Stimulated activated naive CD4-positive, alpha-beta T cell treated with Interleukin-2 at 50 U/mL for 16 hours (primary cell): ENCODE measurements at regions not wholly inside any gene's neighbourhood (a gene's known extent, or its start where the extent isn't known, plus 50 kb on each side); places are given as distances from the start of the nearest gene placed in this dataset.
"Not testable (repeated sequence)": the region's sequence is repeated elsewhere in the genome, so short reads cannot be mapped to it uniquely, and the experiment has no call there.

Experiments used
- DNase-seq: peaks from one replicate; lab custom pipeline; 2025; lab: John Stamatoyannopoulos, UW

DNA sequence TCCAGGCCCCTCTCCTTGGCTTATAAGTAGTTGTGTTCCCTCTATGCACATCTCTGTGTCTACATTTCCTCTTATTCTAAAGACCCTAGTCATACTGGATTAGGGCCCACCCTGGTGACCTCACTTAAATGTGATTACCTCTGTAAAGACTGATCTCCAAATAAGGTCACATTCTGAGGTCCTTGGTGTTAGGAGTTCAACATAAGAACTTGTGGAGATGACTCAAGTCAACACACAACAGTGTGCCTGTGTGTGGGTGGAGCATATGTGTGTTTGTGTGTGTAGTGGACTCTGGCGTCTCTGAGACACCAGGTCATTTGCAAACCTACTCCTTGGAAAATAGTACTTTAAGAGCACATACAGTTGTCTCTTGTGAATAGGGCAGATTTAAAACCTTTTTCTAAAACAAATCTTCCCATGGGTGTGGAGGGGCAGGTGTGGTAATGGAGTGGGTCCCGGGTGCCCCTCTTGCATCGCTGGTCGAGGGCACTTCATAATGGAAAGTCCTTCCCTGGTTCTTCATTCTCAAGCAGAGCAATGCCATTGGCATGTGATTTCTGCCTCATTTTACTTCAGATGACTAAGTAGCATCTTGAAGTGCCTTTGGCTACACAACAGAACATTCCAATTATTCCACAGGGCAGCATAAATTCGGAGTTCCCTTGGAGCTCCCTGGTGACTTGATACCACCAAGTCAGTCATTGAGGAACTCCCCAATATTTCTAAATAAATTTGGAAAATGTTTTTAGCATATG is 84.4 kb downstream of the C9orf152 start:
- no peak for DNase-seq

GRCh38 chr9:110124439-110124838 is 83.5 kb downstream of the C9orf152 start:
- DNase-seq, result no peak

DNA sequence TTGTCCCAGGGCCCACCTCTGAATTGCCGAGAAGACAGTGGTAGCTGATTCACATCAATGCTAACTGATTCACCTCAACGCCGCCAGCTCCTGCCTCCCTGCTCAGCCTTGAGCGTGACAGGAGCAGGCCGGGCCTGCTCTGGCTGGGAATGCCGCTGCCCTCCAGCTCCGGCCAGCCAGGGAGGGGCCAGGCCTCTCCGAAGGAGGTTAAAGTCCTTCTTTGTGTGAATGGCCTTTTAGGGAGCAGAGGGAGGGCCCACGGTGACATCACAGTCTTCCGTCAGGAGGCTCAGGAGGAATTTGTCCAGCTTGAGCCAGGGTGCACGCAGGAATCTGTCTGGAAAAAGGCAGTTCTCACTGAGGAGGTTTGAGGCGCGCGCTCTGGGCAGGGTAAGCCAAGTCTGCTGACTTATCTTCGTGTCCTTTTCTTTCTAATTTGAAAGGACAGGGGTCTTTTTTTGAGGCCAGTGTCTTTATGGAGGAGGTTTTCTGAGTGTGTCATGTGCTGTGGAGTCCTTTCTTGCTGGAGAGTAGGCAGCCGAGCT is 82.7 kb downstream of the C9orf152 start:
- DNase-seq, result no peak

DNA sequence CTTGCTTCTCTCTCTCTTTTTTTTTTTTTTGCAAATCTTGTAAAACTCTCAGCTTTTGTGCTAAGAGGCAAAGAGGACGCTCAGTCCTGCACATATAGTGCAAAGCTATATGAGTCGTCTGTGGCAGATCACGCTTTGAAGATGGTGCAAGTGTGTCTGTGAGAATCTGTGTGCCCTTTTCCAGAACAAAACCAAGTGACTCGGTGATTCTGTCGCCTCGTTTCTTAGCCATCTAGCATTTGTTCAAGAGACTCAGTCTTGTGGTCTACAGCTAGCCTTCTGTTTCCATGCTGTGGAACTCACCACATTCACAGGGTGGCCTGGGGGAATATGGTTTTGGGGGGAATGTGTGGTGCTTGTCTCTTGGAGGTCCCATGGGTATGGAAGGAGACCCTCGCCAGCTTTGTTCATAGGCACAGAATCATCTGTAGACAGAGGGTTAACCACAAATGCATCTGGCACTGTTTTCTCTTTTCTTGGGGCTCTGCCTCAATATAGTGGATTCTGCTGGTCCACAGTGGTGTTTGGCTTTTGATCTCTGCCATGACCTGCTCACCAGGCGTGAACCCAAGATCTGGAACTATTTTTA is 82.1 kb downstream of the C9orf152 start:
- no peak for DNase-seq

GRCh38 chr9:110126499-110126941 is 81.4 kb downstream of the C9orf152 start:
- no peak for DNase-seq

DNA sequence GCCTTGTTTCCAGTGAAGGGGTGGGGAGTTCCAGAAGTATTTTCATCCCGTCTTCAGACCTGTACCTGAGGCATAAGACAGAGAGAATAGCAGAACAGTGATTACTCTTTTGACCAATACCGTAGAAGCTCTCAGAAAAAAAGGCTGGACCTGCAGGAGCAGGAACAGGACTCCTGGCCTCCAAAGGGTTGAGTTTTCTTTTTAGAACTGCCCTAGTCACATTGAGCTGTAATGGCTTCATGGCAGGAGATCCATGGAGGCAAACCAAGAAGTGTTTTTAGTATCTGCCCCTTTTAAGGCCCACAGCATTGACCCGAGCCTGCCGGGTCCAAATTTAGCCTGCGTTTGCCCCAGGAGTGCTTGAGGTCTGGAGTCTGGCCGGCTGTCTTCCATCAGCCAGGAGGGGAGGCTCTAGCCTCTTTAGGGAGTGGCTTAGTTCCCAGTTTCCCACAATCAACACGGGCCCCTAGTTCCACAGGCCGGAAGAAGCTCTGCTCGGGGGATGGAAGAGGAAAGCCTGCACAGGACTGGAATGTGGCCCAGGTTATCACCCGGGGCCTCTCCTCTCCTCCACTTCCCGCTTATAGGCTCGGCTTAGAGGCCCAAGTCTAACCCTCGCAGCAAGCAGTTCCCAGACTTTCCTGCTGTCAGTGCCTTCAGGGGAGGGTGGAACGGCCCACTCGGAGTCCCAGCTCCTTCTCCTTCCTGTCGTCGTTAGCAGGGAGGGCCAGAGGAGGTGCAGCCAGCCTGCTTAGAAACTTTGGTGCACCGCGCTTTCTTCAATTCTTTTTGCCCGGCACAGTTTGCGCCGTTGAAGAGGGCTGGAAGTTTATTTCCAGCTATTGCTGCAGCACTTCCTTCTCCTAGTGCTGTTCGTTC is 80.7 kb downstream of the C9orf152 start:
- no peak for DNase-seq

DNA sequence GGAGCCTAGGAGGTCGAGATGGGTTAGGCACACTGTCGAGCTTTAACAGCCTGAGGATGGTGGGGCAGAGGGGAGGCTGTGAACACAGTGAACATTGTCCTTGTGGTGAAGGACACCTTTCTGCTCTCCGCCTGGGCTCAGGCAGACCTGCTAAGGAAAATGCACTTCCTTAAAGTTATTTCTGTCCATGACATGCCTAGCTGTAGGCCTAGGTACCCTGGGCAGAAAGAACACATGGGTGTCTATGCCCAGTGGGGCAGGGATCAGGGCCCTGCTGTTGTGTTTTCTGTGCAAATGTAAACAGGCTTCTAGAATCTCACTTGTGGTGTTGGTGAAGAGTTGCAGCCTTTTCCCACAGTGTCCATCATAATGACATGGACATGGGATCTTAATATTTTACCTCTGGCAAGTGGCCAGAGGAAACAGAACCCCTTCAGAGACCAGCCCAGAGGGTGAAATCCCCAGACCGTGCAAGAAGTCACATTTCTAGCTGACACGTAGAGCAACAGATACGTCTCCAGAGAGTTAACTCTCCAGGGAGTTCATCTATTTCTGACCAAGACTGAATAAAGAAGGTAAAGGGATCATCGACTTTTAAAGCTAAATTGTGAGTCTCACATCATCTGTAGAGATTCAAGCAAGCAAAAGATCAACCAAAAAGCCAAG is 79.2 kb downstream of the C9orf152 start:
- no peak for DNase-seq

DNA sequence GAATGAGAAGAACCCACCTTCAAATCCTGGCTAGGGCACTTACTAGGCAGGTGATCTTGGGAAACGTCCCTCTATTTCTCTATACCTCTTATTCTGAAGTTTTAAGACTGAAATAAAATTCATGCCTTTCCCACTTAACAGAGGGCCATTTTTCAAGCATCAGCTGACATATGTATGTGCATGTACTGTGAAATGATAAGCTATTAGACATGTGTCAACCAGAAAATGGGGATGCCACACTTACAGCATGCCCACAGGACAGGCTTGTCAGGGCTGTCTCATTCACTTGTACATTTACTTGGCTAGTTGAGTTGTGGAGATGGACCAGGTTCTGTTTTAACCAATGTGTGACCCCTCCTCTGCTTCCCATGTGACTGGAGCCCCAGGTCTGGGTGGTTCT is 78.5 kb downstream of the C9orf152 start:
- no peak for DNase-seq

- DNase-seq, result no peak
Measured at GRCh38 chr9:110130211-110130610, 77.7 kb downstream of the C9orf152 start.

GRCh38 chr9:110130791-110131416 is 77.1 kb downstream of the C9orf152 start:
- no peak for DNase-seq

GRCh38 chr9:110131499-110131898 is 76.5 kb downstream of the C9orf152 start:
- no peak for DNase-seq

DNA sequence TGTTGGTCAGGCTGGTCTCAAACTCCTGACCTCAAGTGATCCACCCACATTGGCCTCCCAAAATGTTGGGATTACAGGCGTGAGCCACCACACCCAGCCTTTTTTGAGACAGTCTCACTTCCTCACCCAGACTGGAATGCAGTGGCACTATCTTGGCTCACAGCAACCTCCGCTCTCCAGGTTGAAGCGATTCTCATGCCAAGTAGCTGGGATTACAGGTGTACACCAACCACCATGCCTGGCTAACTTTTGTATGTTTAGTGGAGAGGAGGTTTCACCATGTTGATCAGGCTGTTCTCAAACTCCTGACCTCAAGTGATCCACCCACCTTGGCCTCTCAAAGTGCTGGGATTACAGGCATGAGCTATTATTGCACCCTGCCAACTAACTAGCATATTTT is 75.4 kb downstream of the C9orf152 start:
- not testable (repeated sequence) for DNase-seq

- DNase-seq, result no peak
Measured at GRCh38 chr9:110133059-110133458, 74.9 kb downstream of the C9orf152 start.

DNA sequence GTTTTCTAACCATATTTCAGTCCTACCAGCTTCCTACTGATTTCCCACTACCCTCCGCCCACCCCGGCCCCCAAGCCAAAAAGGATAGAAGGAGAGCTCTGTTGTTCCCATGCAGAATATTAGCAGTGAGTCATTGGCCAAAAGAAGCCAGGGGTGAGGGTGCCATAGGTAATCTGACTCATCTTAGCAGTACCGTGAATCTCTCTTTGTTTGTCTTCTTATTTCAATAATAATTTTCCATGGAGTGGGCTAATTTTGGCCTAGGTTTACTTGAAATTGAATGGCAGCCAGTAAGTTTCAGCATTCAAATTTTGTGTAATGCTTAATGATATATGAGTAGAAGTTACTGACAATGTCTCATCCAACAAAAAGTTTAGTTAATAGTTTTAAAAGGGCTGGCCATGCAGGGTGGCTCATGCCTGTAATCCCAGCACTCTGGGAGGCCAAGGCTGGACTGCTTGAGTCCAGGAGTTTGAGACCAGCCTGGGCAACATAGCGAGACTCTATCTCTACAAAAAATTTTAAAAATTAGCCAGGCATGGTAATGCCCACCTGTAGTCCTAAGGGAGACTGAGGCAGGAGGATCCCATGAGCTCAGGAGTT is 74.2 kb downstream of the C9orf152 start:
- no peak for DNase-seq

GRCh38 chr9:110135846-110136245 is 72.1 kb downstream of the C9orf152 start:
- DNase-seq, result no peak

GRCh38 chr9:110136802-110137201 is 71.2 kb downstream of the C9orf152 start:
- no peak for DNase-seq

- no peak for DNase-seq
Measured at GRCh38 chr9:110140276-110140675, 67.7 kb downstream of the C9orf152 start.

DNA sequence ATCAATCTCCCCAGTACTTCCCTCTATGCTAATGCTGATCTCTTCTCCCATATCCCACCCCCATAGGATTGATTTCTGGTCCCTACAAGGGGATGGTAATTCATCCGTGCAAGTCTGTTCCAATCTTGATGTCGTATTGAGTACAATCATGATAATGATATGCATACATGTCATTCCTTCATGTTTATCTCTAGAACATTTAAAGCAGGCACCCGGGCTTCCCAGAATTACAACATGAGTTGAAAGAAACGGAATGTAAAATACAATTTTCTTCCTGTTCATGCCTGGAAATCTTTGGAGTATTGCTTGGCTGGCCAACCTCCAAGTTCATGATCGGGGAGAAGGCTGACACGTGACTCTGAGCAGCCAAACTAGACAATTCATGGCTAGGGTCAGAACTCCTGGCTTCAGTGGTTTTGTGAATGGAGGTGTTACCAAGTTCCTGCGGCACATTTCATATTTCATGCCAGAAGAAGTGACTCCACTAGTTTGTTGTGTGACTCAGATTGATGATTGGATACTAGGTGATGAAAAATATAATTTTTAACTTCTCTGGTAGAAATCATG is 66.6 kb downstream of the C9orf152 start:
- DNase-seq, result no peak

- no peak for DNase-seq
Measured at GRCh38 chr9:110142253-110142652, 65.7 kb downstream of the C9orf152 start.

DNA sequence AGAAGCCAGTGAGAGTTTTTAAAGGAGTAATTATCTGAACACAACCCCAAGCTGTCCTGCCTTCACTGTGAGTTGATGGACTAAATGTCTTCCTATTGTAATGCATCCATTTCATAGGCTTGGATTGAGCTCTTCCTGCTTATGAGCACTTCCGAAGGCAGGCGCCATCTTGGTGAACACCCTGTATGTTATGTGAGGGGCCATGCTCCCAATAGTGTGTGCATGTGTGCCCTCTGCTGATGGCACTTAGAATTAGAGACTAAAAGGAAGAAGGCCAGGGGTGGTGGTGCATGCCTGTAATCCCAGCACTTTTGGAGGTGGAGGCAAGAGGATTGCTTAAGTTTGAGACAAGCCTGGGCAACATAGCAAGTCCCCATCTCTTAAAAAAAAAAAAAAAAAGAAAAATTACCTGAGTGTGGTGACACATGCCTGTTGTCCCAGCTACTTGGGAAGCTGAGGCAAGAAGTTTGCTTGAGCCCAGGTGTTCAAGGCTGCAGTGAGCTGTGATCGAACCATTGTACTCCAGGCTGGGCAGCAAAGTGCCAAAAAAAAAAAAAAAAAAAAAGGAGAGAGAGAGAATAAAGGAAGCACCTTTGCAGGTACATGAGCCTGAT is 65.0 kb downstream of the C9orf152 start:
- no peak for DNase-seq
